ENCODE measurements at regions not wholly inside any gene's neighbourhood (a gene's known extent, or its start where the extent isn't known, plus 50 kb on each side); places are given as distances from the start of the nearest gene placed in this dataset.

DNA sequence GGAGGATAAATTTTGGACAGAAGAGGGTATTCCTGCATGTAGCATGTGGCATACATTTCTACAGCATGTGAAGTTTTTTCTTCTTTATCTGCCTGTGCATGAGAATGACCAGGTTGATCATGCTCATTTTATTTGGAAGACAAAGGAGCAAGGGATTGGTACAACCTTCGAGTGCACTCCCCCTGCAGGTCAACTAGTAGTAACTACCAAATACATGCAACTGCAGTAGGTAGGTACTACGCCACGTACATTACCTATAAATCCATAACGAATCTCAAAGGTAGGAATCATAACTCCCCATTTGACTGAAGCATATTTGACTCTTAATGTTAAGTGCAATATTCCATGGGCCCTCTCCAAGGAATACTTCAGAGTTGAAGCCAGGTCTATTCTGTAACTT is 763.9 kb downstream of the TSN start:
- TF ChIP-seq POLR2A (IDR thresholded peaks at IDR 0.05; ENCODE audit: low read length) (no peak), GATA1 (IDR thresholded peaks at IDR 0.05; ENCODE audit: low read depth, low read length) (no peak)
